Esophagus muscularis mucosa (tissue), 4 donors: ENCODE measurements at regions not wholly inside any gene's neighbourhood (a gene's known extent, or its start where the extent isn't known, plus 50 kb on each side); places are given as distances from the start of the nearest gene placed in this dataset.
A peak's percentile ranks its signal among the peaks of the same experiment; 100 is the strongest.
"Not testable (repeated sequence)": the region's sequence is repeated elsewhere in the genome, so short reads cannot be mapped to it uniquely, and the experiment has no call there.

Experiments used
- DNase-seq: peaks from one replicate; pipeline ENCODE4 v3.0.0-alpha.2; 2017; ENCODE audit errors: extremely low spot score
- H3K27ac ChIP-seq, 4 donors: fragments of 200-600 bp; sonication (generic); replicated peaks in 1 of 4; 1 replicate in 3 of 4; 2 replicates in 1 of 4; pipeline ENCODE4 v1.5.1; 2016 to 2019; ENCODE audit warnings: mild to moderate bottlenecking in 1 of 4
- H3K27me3 ChIP-seq, 4 donors: fragments of 200-600 bp; sonication (generic); one replicate each; pipeline versions ENCODE4 v1.5.1 to v1.6.0; 2016 to 2019
- H3K36me3 ChIP-seq, 4 donors: fragments of 200-600 bp; sonication (generic); one replicate each; pipeline ENCODE4 v1.5.1; 2016 to 2019
- H3K4me1 ChIP-seq, 4 donors: fragments of 200-600 bp; sonication (generic); one replicate each; pipeline ENCODE4 v1.5.1; 2016 to 2019
- H3K4me3 ChIP-seq, 4 donors: fragments of 200-600 bp; sonication (generic); 1 replicate in 2 of 4; 2 replicates in 2 of 4; pipeline ENCODE4 v1.5.1; 2016 to 2019; ENCODE audit warnings: mild to moderate bottlenecking in 4 of 4, moderate library complexity in 1 of 4
- H3K9me3 ChIP-seq, 4 donors: fragments of 200-600 bp; sonication (generic); 1 replicate in 3 of 4; 2 replicates in 1 of 4; pipeline ENCODE4 v1.5.1; 2016 to 2019
- EP300 ChIP-seq: sonication (generic); formaldehyde crosslinking; IDR thresholded peaks from one replicate; pipeline ENCODE4 v1.6.1; 2017; ENCODE audit warnings: antibody characterized with exemption
- POLR2A ChIP-seq: fragments of 450-650 bp; IDR thresholded peaks from one replicate; pipeline ENCODE4 v1.6.1; 2017; ENCODE audit warnings: antibody characterized with exemption, moderate library complexity, mild to moderate bottlenecking, low read depth
- POLR2AphosphoS5 ChIP-seq, 2 donors: sonication (generic); formaldehyde crosslinking; IDR thresholded peaks; one replicate each; pipeline ENCODE4 v1.6.1; 2017; ENCODE audit warnings: antibody characterized with exemption in 2 of 2
- WGBS: methylation state at CpG from one replicate; pipeline ENCODE4 v1.1.5; 2018; 5-methylcytosine and 5-hydroxymethylcytosine counted together
- intact Hi-C: fragments of 100-400 bp; cut with DNase I; formaldehyde crosslinking; loops from one replicate; pipeline ENCODE4 v1.15.1; 2023
- TF ChIP-seq, protein P1 (sequence below), 3 experiments: fragments of 200-600 bp in 2 of 3; fragments of 450-650 bp in 1 of 3; sonication (generic) in 2 of 3; IDR thresholded peaks; one replicate each; pipeline ENCODE4 v1.5.1; 2017 to 2019; ENCODE audit warnings: antibody characterized with exemption in 3 of 3, mild to moderate bottlenecking in 2 of 3, moderate library complexity in 1 of 3

DNA sequence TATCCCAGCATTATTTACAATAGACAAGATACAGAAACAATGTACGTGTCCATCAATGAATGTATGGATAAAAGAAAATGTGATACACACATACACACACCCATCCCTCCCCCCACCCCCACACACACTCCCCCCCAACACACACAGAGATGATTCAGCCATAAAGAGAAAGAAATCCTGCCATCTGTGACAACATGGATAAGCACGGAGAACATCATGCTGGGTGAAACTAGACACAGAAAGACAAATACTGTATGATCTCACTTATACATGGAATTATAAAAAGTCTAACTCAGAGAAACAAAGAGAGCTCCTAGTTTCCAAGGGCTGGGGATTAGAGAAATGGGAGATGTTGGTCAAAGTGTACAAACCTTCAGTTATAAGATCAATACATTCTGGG lies 104.8 kb upstream of the LY86 start:
- intact Hi-C loops: no loop called here
- Histone ChIP-seq H3K4me1 (no peaks in the 10 kb centered on the region), H3K27me3 (peaks cover 0 to 4% (median 0%) of the 10 kb centered on the region in 4 donors), H3K9me3 (peaks cover 0 to 11% (median 6%) of the 10 kb centered on the region in 4 donors), H3K36me3 (no peaks in the 10 kb centered on the region), H3K4me3 (no peak overlapping the region), H3K27ac (no peak overlapping the region)
- WGBS: 77% methylated on average over 2 of the region's 2 CpGs
- TF ChIP-seq POLR2AphosphoS5 (IDR thresholded peaks at IDR 0.05) (no peak), EP300 (no peak), POLR2A (no peak)
- TF ChIP-seq, protein P1, sequence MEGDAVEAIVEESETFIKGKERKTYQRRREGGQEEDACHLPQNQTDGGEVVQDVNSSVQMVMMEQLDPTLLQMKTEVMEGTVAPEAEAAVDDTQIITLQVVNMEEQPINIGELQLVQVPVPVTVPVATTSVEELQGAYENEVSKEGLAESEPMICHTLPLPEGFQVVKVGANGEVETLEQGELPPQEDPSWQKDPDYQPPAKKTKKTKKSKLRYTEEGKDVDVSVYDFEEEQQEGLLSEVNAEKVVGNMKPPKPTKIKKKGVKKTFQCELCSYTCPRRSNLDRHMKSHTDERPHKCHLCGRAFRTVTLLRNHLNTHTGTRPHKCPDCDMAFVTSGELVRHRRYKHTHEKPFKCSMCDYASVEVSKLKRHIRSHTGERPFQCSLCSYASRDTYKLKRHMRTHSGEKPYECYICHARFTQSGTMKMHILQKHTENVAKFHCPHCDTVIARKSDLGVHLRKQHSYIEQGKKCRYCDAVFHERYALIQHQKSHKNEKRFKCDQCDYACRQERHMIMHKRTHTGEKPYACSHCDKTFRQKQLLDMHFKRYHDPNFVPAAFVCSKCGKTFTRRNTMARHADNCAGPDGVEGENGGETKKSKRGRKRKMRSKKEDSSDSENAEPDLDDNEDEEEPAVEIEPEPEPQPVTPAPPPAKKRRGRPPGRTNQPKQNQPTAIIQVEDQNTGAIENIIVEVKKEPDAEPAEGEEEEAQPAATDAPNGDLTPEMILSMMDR (IDR thresholded peaks at IDR 0.05): no peak
- peak; percentile 24 for DNase-seq

DNA sequence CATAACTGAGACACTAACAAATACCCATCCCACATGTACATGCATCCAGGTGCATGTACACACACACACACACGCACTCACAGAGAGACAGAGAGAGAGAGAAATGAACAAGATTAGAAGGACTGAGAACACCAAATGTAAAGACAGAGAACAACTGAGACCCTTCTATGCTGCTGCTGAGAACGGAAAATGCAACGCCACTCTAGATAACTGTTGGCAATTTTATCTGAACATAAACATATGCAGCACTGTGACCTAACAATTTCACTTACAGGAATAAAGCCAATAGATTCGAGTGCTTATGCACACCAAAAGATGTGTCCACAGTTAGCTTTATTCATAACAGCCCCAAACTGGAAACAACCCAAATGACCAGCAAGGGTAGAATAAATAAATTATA lies 103.8 kb upstream of the LY86 start:
- 56% methylated on average over 4 of the region's 4 CpGs for WGBS
- intact Hi-C loops: no loop called here

DNA sequence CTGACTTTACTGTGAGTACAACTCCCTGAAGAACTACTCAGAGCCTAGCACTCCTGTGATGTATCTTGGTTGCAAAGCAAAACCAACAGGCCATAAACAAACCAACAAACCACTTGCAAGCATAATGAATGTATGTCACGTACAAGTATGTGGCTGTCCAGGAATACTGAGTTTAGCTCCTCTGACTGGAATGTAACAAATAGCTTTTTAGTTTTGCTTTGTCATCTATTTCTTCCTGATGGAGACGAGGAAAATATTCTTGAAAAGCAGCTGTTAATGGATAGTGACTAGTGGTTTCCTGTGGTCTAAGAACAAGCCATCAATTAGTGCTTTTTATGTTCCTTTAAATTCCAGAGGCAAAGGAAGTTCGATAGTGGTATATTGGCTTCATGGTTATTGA lies 101.9 kb upstream of the LY86 start:
- TF ChIP-seq EP300: no peak
- no peak for TF ChIP-seq POLR2A
- TF ChIP-seq, protein P1 (IDR thresholded peaks at IDR 0.05): no peak
- TF ChIP-seq POLR2AphosphoS5 (IDR thresholded peaks at IDR 0.05): no peak
- Histone ChIP-seq H3K4me3 (no peak overlapping the region), H3K4me1 (no peaks in the 10 kb centered on the region), H3K36me3 (no peaks in the 10 kb centered on the region), H3K27ac (no peak overlapping the region), H3K27me3 (no peaks in the 10 kb centered on the region), H3K9me3 (peaks cover 0 to 11% (median 6%) of the 10 kb centered on the region in 4 donors)
- intact Hi-C loops: no loop called here
- 53% methylated on average over 3 of the region's 3 CpGs for WGBS
- DNase-seq: peak; percentile 19

More for the DNA sequence above, 103.8 kb upstream of the LY86 start:
- peaks cover 0 to 11% (median 6%) of the 10 kb centered on the region in 4 donors for H3K9me3 ChIP-seq
- peaks cover 0 to 3% (median 0%) of the 10 kb centered on the region in 4 donors for H3K27me3 ChIP-seq
- no peak overlapping the region for H3K27ac ChIP-seq
- no peaks in the 10 kb centered on the region for H3K36me3 ChIP-seq
- H3K4me1 ChIP-seq: no peaks in the 10 kb centered on the region
- peak; percentile 17 for DNase-seq
- no peak for TF ChIP-seq POLR2AphosphoS5 (IDR thresholded peaks at IDR 0.05)
- no peak for TF ChIP-seq EP300
- TF ChIP-seq POLR2A: no peak
- H3K4me3 ChIP-seq: no peak overlapping the region

DNA sequence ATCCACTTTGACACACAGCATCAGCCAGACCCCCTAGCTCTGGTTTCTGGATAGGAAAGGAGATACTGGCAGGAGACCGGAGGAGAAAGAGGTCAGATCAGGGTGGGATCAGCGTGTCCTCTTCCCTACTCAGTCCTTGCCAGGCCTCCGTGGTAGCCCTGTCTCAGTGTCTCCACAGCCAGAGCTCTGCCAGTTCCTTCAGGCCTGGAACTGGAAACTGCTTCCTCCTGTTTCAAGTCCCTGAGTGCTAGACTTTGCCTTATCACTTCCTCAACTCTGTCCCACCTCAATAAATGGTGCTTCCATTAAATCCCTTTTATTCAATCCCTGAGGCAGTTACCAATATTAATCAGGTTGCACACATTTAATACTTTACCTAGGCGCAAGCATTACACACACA lies 96.8 kb upstream of the LY86 start:
- no peak overlapping the region for H3K27ac ChIP-seq
- no peaks in the 10 kb centered on the region for H3K4me1 ChIP-seq
- H3K4me3 ChIP-seq: no peak overlapping the region
- DNase-seq: peak; percentile 66
- H3K36me3 ChIP-seq: no peaks in the 10 kb centered on the region
- H3K27me3 ChIP-seq: no peaks in the 10 kb centered on the region
- no peaks in the 10 kb centered on the region for H3K9me3 ChIP-seq
- TF ChIP-seq POLR2AphosphoS5 (IDR thresholded peaks at IDR 0.05): no peak
- TF ChIP-seq, protein P1 (IDR thresholded peaks at IDR 0.05): no peak
- no peak for TF ChIP-seq EP300
- TF ChIP-seq POLR2A: no peak
- 72% methylated on average over 4 of the region's 4 CpGs for WGBS
- intact Hi-C loops: no loop called here

DNA sequence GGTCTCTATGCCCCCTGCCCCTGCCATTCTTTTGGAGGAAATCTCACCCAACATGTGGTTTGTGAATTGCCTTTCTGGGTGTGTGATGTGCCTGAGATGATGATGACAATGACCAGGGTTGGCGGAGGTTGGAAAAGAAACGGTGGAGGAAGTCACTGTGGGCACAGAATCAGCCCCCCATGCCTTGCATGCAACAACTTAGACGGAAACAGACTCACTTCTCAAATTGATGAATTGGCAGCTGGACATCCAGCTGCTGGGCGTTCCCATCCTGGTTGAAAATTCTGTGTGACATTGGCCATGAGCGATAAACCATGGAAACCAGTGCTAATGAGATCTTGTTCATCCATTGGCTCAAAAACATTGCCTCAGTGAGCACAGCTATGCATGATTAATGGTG lies 95.8 kb upstream of the LY86 start:
- TF ChIP-seq, protein P1 (IDR thresholded peaks at IDR 0.05): no peak
- TF ChIP-seq POLR2AphosphoS5 (IDR thresholded peaks at IDR 0.05) (no peak), EP300 (no peak), POLR2A (no peak)
- Histone ChIP-seq H3K9me3 (no peaks in the 10 kb centered on the region), H3K36me3 (no peaks in the 10 kb centered on the region), H3K27ac (no peak overlapping the region), H3K4me3 (no peak overlapping the region), H3K27me3 (no peaks in the 10 kb centered on the region), H3K4me1 (no peaks in the 10 kb centered on the region)
- intact Hi-C loops: no loop called here
- DNase-seq: peak; percentile 75
- 71% methylated on average over 5 of the region's 5 CpGs for WGBS

DNA sequence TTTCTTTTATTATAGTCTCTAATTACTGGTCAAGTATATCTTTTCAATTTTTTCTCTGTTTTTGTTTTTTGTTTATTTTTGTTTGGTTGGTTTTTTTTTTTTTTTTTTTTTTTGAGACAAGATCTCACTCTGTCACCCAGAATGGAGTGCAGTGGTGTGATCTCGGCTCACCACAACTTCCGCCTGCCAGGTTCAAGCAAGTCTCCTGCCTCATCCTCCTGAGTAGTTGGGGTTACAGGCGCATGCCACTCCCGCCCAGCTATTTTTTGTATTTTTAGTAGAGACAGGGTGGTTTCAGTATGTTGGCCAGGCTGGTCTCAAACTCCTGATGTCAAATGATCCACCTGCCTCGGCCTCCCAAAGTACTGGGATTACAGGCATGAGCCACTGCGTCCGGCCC lies 94.4 kb upstream of the LY86 start:
- peak; percentile 47 for DNase-seq
- H3K9me3 ChIP-seq, H3K4me3 ChIP-seq, H3K36me3 ChIP-seq, H3K27me3 ChIP-seq, H3K27ac ChIP-seq, H3K4me1 ChIP-seq, intact Hi-C loops: not testable (repeated sequence)
- 90% methylated on average over 7 of the region's 7 CpGs for WGBS
